SK-N-MC (cell line): ENCODE measurements at regions not wholly inside any gene's neighbourhood (a gene's known extent, or its start where the extent isn't known, plus 50 kb on each side); places are given as distances from the start of the nearest gene placed in this dataset.

Experiments
- EZH2 ChIP-seq: fragments of 200-600 bp; sonication (generic); IDR thresholded peaks from one replicate; pipeline ENCODE4 v1.6.1; 2017; ENCODE audit warnings: antibody characterized with exemption
- POLR2AphosphoS5 ChIP-seq: IDR thresholded peaks from 2 replicates; pipeline ENCODE4 v1.6.1; 2012; ENCODE audit warnings: mild to moderate bottlenecking, low read depth, low read length, borderline replicate concordance

GRCh38 chr4:141786946-141787345 is 150.6 kb downstream of the IL15 start:
- no peak for TF ChIP-seq POLR2AphosphoS5
- no peak for TF ChIP-seq EZH2
